Liver (tissue), 8 donors: ENCODE measurements at regions not wholly inside any gene's neighbourhood (a gene's known extent, or its start where the extent isn't known, plus 50 kb on each side); places are given as distances from the start of the nearest gene placed in this dataset.
A peak's percentile ranks its signal among the peaks of the same experiment; 100 is the strongest.

Source experiments
- DNase-seq: peaks from one replicate; pipeline ENCODE4 v3.0.0-alpha.2; 2017; ENCODE audit warnings: low spot score
- H3K27ac ChIP-seq, 2 donors: one replicate each; pipeline ENCODE4 v1.7.0; 2013; ENCODE audit warnings: inconsistent platforms in 2 of 2, low read length in 2 of 2, control low read depth in 1 of 2, low read depth in 1 of 2, mild to moderate bottlenecking in 1 of 2
- H3K27me3 ChIP-seq, 4 donors: one replicate each; pipeline versions ENCODE4 v1.6.1 to v1.7.0; 2013; ENCODE audit warnings: low read length in 3 of 4, inconsistent platforms in 1 of 4, mild to moderate bottlenecking in 1 of 4, moderate library complexity in 1 of 4; ENCODE audit not compliant: control insufficient read depth in 4 of 4, insufficient read depth in 4 of 4
- H3K36me3 ChIP-seq, 4 donors: one replicate each; pipeline versions ENCODE4 v1.6.1 to v1.7.0; 2013; ENCODE audit warnings: low read length in 3 of 4, mild to moderate bottlenecking in 3 of 4, low read depth in 1 of 4, moderate library complexity in 1 of 4; ENCODE audit not compliant: control insufficient read depth in 4 of 4, insufficient read depth in 3 of 4
- H3K4me1 ChIP-seq, 4 donors: one replicate each; pipeline versions ENCODE4 v1.6.1 to v1.7.0; 2013; ENCODE audit warnings: low read length in 3 of 4, mild to moderate bottlenecking in 3 of 4, moderate library complexity in 1 of 4; ENCODE audit not compliant: control insufficient read depth in 4 of 4, insufficient read depth in 4 of 4
- H3K4me3 ChIP-seq, 3 donors: one replicate each; pipeline versions ENCODE4 v1.6.1 to v1.7.0; 2013; ENCODE audit warnings: low read length in 3 of 3, control low read depth in 1 of 3, low read depth in 1 of 3, mild to moderate bottlenecking in 1 of 3
- H3K9ac ChIP-seq, 2 donors: one replicate each; pipeline ENCODE4 v1.7.0; 2013; ENCODE audit warnings: low read length in 2 of 2, mild to moderate bottlenecking in 2 of 2, moderate library complexity in 2 of 2, control low read depth in 1 of 2, low read depth in 1 of 2
- H3K9me3 ChIP-seq, 4 donors: one replicate each; pipeline versions ENCODE4 v1.6.1 to v1.7.0; 2013; ENCODE audit warnings: low read length in 3 of 4; ENCODE audit not compliant: control insufficient read depth in 4 of 4
- EGR1 ChIP-seq, 2 donors: IDR thresholded peaks; 2 replicates each; pipeline ENCODE4 v1.6.1; 2016 to 2018; ENCODE audit warnings: antibody characterized with exemption in 2 of 2, low read depth in 2 of 2
- FOXA2 ChIP-seq: IDR thresholded peaks from 2 replicates; pipeline ENCODE4 v1.6.1; 2016; ENCODE audit warnings: antibody characterized with exemption
- GABPA ChIP-seq, 2 donors: IDR thresholded peaks in 1 of 2; conservative IDR thresholded peaks in 1 of 2; 2 replicates each; pipeline ENCODE4 v1.6.1; 2016; ENCODE audit warnings: antibody characterized with exemption in 2 of 2, mild to moderate bottlenecking in 1 of 2, moderate library complexity in 1 of 2
- HNF4A ChIP-seq, 2 donors: conservative IDR thresholded peaks; 2 replicates each; pipeline ENCODE4 v1.6.1; 2016; ENCODE audit warnings: antibody characterized with exemption in 2 of 2, mild to moderate bottlenecking in 2 of 2
- HNF4G ChIP-seq: IDR thresholded peaks from 2 replicates; pipeline ENCODE4 v1.6.1; 2016; ENCODE audit warnings: antibody characterized with exemption
- JUND ChIP-seq, 2 donors: IDR thresholded peaks; 2 replicates each; pipeline ENCODE4 v1.6.1; 2016; ENCODE audit warnings: antibody characterized with exemption in 2 of 2
- RAD21 ChIP-seq, 2 donors: IDR thresholded peaks; 2 replicates each; pipeline ENCODE4 v1.6.1; 2016; ENCODE audit warnings: antibody characterized with exemption in 2 of 2, mild to moderate bottlenecking in 2 of 2
- RXRA ChIP-seq, 2 donors: IDR thresholded peaks; 2 replicates each; pipeline ENCODE4 v1.6.1; 2017 to 2018; ENCODE audit warnings: antibody characterized with exemption in 2 of 2, mild to moderate bottlenecking in 1 of 2
- SP1 ChIP-seq: IDR thresholded peaks from 2 replicates; pipeline ENCODE4 v1.6.1; 2018; ENCODE audit warnings: antibody characterized with exemption, mild to moderate bottlenecking
- YY1 ChIP-seq: IDR thresholded peaks from 2 replicates; pipeline ENCODE4 v1.6.1; 2016; ENCODE audit warnings: antibody characterized with exemption, mild to moderate bottlenecking
- WGBS: extraction: QIAGEN DNeasy Blood & Tissue Kit; methylation state at CpG from one replicate; pipeline ENCODE4 v1.1.7; 2013; 5-methylcytosine and 5-hydroxymethylcytosine counted together
- TF ChIP-seq, protein P1 (sequence below): fragments of 150-350 bp; IDR thresholded peaks from 2 replicates; pipeline ENCODE4 v1.5.1; 2017; ENCODE audit warnings: improper control_type of control experiment, low read depth, low read length; ENCODE audit not compliant: missing input control
- TF ChIP-seq, protein P2 (sequence below): IDR thresholded peaks from 2 replicates; pipeline ENCODE4 v1.6.1; 2016; ENCODE audit warnings: antibody characterized with exemption, mild to moderate bottlenecking
- TF ChIP-seq, protein P3 (sequence below): IDR thresholded peaks from 2 replicates; pipeline ENCODE4 v1.6.1; 2016; ENCODE audit warnings: antibody characterized with exemption
- TF ChIP-seq, protein P4 (sequence below): IDR thresholded peaks from 2 replicates; pipeline ENCODE4 v1.6.1; 2016; ENCODE audit warnings: antibody characterized with exemption
- TF ChIP-seq, protein P5 (sequence below): IDR thresholded peaks from 2 replicates; pipeline ENCODE4 v1.6.1; 2016; ENCODE audit warnings: antibody characterized with exemption
- donor health status: healthy.
- donor health status: healthy.
- donor health status: healthy.
- donor health status: healthy.
- donor health status: healthy.

DNA sequence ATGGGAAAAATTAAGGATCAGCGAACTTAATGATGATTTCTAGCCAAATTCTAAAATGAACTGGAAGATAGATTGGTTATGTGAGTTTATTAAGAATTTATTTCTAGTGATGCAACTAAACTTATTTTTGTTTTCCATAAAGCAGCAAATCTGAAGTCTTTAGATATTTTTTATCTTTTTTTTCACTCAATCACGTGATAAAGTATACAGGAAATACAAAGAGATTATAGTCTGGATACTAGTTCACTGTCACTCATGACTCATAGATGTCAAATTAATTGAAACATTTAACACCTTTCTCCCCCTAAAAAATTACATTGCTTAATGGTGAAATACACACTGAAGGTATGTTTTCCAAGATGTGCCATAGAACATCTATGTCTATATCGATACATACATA lies 416.9 kb downstream of the TUSC7 start (continued):
- TF ChIP-seq, protein P1, sequence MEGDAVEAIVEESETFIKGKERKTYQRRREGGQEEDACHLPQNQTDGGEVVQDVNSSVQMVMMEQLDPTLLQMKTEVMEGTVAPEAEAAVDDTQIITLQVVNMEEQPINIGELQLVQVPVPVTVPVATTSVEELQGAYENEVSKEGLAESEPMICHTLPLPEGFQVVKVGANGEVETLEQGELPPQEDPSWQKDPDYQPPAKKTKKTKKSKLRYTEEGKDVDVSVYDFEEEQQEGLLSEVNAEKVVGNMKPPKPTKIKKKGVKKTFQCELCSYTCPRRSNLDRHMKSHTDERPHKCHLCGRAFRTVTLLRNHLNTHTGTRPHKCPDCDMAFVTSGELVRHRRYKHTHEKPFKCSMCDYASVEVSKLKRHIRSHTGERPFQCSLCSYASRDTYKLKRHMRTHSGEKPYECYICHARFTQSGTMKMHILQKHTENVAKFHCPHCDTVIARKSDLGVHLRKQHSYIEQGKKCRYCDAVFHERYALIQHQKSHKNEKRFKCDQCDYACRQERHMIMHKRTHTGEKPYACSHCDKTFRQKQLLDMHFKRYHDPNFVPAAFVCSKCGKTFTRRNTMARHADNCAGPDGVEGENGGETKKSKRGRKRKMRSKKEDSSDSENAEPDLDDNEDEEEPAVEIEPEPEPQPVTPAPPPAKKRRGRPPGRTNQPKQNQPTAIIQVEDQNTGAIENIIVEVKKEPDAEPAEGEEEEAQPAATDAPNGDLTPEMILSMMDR: no peak

DNA sequence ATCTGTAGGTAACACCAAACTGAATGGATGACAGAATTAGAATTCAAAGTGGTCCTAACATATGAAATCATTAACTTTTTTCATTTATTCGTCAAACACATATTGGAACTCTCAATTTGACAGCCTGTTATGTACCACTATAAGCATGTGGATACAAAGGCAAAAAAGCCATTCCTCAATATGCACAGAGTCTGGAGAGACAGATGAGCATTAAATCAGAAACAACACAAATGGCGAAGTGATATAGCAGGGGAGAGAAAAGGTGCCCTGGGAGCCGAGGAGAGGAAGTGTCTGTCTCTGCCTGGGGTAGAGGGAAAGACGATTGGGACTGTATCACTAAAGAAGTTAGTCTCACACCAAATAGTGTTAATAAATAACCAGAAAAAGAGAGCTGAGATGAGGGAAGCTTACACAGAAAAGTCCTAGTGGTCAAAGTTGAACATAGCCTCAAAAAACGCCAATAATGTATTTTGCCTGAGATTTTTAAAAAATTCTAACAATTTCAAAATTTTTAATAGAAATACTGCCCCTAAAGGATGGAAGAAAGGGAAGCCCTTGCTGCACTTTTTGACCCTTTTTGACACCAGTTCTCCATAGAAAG lies 417.5 kb downstream of the TUSC7 start:
- H3K4me1 ChIP-seq: peaks cover 0 to 8% (median 2%) of the 10 kb centered on the region in 4 donors

DNA sequence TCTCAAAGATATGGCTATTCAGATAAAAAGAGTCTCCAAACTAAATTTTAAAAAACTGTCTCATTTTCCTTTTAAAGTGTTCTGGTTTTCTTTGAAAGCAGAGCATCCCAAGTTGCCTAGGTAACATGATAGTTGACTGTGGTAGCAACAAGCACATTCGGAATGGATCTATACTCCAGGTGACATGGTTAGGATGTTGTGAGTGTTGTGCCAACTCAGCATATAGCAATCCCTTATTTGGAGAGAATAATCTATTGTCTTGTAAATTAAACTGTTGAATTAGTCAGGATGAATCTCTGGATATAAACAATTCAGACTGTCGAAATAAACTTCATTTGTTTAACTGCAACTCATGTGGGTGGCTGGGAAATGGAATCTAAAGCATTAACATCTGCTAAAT lies 418.6 kb downstream of the TUSC7 start:
- H3K9ac ChIP-seq: no peak overlapping the region
- TF ChIP-seq HNF4A (conservative IDR thresholded peaks at IDR 0.05): no peak
- TF ChIP-seq JUND (IDR thresholded peaks at IDR 0.05): no peak
- no peak for TF ChIP-seq FOXA2
- TF ChIP-seq RAD21 (IDR thresholded peaks at IDR 0.05): no peak
- TF ChIP-seq, protein P2, sequence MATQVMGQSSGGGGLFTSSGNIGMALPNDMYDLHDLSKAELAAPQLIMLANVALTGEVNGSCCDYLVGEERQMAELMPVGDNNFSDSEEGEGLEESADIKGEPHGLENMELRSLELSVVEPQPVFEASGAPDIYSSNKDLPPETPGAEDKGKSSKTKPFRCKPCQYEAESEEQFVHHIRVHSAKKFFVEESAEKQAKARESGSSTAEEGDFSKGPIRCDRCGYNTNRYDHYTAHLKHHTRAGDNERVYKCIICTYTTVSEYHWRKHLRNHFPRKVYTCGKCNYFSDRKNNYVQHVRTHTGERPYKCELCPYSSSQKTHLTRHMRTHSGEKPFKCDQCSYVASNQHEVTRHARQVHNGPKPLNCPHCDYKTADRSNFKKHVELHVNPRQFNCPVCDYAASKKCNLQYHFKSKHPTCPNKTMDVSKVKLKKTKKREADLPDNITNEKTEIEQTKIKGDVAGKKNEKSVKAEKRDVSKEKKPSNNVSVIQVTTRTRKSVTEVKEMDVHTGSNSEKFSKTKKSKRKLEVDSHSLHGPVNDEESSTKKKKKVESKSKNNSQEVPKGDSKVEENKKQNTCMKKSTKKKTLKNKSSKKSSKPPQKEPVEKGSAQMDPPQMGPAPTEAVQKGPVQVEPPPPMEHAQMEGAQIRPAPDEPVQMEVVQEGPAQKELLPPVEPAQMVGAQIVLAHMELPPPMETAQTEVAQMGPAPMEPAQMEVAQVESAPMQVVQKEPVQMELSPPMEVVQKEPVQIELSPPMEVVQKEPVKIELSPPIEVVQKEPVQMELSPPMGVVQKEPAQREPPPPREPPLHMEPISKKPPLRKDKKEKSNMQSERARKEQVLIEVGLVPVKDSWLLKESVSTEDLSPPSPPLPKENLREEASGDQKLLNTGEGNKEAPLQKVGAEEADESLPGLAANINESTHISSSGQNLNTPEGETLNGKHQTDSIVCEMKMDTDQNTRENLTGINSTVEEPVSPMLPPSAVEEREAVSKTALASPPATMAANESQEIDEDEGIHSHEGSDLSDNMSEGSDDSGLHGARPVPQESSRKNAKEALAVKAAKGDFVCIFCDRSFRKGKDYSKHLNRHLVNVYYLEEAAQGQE: no peak
- TF ChIP-seq RXRA (IDR thresholded peaks at IDR 0.05): no peak
- TF ChIP-seq HNF4G: no peak
- TF ChIP-seq SP1: no peak
- no peak for TF ChIP-seq EGR1 (IDR thresholded peaks at IDR 0.05; ENCODE audit: low read depth in 2 of 2)
- TF ChIP-seq, protein P3, sequence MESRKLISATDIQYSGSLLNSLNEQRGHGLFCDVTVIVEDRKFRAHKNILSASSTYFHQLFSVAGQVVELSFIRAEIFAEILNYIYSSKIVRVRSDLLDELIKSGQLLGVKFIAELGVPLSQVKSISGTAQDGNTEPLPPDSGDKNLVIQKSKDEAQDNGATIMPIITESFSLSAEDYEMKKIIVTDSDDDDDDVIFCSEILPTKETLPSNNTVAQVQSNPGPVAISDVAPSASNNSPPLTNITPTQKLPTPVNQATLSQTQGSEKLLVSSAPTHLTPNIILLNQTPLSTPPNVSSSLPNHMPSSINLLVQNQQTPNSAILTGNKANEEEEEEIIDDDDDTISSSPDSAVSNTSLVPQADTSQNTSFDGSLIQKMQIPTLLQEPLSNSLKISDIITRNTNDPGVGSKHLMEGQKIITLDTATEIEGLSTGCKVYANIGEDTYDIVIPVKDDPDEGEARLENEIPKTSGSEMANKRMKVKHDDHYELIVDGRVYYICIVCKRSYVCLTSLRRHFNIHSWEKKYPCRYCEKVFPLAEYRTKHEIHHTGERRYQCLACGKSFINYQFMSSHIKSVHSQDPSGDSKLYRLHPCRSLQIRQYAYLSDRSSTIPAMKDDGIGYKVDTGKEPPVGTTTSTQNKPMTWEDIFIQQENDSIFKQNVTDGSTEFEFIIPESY: no peak
- TF ChIP-seq, protein P4, sequence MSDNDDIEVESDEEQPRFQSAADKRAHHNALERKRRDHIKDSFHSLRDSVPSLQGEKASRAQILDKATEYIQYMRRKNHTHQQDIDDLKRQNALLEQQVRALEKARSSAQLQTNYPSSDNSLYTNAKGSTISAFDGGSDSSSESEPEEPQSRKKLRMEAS: no peak
- no peak for TF ChIP-seq GABPA (IDR thresholded peaks at IDR 0.05 in 1 of 2, conservative IDR thresholded peaks at IDR 0.05 in 1 of 2)
- TF ChIP-seq YY1: no peak
- TF ChIP-seq, protein P5, sequence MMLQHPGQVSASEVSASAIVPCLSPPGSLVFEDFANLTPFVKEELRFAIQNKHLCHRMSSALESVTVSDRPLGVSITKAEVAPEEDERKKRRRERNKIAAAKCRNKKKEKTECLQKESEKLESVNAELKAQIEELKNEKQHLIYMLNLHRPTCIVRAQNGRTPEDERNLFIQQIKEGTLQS: no peak

More for the DNA sequence above, 417.5 kb downstream of the TUSC7 start:
- H3K9ac ChIP-seq: no peak overlapping the region
- WGBS: 44% methylated on average over 5 of the region's 5 CpGs
- H3K36me3 ChIP-seq: no peaks in the 10 kb centered on the region
- H3K4me3 ChIP-seq: no peak overlapping the region
- DNase-seq: no peak
- TF ChIP-seq YY1 (no peak), RAD21 (IDR thresholded peaks at IDR 0.05) (peak; percentile 16 to 21), GABPA (IDR thresholded peaks at IDR 0.05 in 1 of 2, conservative IDR thresholded peaks at IDR 0.05 in 1 of 2) (no peak), HNF4A (conservative IDR thresholded peaks at IDR 0.05) (peak in 1 of 2 donors; percentile 3), FOXA2 (no peak)
- TF ChIP-seq, protein P1: peak; percentile 34
- no peaks in the 10 kb centered on the region for H3K27me3 ChIP-seq
- no peaks in the 10 kb centered on the region for H3K9me3 ChIP-seq
- H3K27ac ChIP-seq: no peak overlapping the region

More for the DNA sequence above, 418.6 kb downstream of the TUSC7 start:
- Histone ChIP-seq H3K36me3 (no peaks in the 10 kb centered on the region), H3K9me3 (no peaks in the 10 kb centered on the region), H3K4me3 (no peak overlapping the region), H3K27me3 (no peaks in the 10 kb centered on the region), H3K27ac (no peak overlapping the region), H3K4me1 (peaks cover 0 to 8% (median 2%) of the 10 kb centered on the region in 4 donors)
- 87% methylated on average over 2 of the region's 2 CpGs for WGBS
- no peak for DNase-seq
